ENCODE measurements at regions not wholly inside any gene's neighbourhood (a gene's known extent, or its start where the extent isn't known, plus 50 kb on each side); places are given as distances from the start of the nearest gene placed in this dataset.

DNA sequence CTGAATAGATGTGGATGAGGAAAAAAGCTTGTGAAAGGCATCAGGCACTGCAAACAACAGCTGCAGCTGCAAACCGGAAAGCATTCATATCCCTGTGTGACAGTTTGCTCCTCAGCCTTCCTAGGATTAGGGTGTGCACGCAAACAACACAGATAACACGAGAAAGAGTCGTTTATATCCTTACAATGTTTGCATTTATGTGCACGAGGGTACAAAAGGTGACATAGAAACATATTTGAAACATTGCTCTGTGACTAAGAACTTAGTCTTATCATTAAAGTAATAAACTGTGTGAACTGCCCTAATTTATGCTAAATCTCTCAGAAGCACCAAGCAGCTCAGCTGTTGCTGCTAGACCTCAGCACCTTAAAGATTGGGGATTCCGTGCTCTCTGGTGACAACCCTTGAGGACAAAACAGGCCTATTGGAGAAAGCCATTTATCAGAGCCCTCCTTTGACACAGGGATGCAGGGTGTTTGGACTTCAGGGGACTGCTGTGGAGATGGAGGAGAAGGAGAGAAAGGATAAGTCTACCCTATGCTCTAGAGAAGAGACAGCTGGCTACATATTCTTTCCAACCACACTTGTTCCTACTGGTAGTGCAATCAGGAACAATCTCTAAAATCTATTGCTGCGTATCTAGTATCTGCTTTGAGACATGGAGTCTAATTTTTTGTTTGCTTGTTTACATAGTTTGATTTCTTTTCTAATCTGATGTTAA is 176.2 kb downstream of the GNAT3 start:
- POLR2A ChIA-PET = interaction anchor here (0.6 kb wide), 2 partner anchors 112 to 437 kb away, joined by 3 to 4 read pairs; no protein-coding TSS in a partner anchor
- H3K79me2 ChIP-seq (ENCODE audit: insufficient read depth, low read depth, low read length) = no peaks in the 10 kb centered on the region
- H2AFZ ChIP-seq (ENCODE audit: low read length) = no peak overlapping the region
- H3K9me2 ChIP-seq (ENCODE audit: insufficient read depth, low read length) = no peaks in the 10 kb centered on the region
- no peak for DNase-seq (ENCODE audit: low spot score)
- no peaks in the 10 kb centered on the region for H3K36me3 ChIP-seq (ENCODE audit: insufficient read depth, low read length)
- no peak overlapping the region for H3K4me3 ChIP-seq (ENCODE audit: low read depth, low read length, poor library complexity, severe bottlenecking)
- CTCF ChIA-PET (ENCODE audit: unreplicated experiment) = no interaction called here
- H3K9me3 ChIP-seq (ENCODE audit: low read length) = no peaks in the 10 kb centered on the region
- BruUV-seq (replicated peaks) = no TSS peak
- H3K27ac ChIP-seq (ENCODE audit: low read depth, low read length, poor library complexity, severe bottlenecking) = no peak overlapping the region
- H4K20me1 ChIP-seq (ENCODE audit: insufficient read depth, low read length) = no peaks in the 10 kb centered on the region
- no peak overlapping the region for H3K4me2 ChIP-seq (ENCODE audit: low read length)
- TF ChIP-seq EZH2phosphoT487 (IDR thresholded peaks at IDR 0.05; ENCODE audit: borderline replicate concordance, low read depth, low read length) = no peak
- TF ChIP-seq, protein P1, sequence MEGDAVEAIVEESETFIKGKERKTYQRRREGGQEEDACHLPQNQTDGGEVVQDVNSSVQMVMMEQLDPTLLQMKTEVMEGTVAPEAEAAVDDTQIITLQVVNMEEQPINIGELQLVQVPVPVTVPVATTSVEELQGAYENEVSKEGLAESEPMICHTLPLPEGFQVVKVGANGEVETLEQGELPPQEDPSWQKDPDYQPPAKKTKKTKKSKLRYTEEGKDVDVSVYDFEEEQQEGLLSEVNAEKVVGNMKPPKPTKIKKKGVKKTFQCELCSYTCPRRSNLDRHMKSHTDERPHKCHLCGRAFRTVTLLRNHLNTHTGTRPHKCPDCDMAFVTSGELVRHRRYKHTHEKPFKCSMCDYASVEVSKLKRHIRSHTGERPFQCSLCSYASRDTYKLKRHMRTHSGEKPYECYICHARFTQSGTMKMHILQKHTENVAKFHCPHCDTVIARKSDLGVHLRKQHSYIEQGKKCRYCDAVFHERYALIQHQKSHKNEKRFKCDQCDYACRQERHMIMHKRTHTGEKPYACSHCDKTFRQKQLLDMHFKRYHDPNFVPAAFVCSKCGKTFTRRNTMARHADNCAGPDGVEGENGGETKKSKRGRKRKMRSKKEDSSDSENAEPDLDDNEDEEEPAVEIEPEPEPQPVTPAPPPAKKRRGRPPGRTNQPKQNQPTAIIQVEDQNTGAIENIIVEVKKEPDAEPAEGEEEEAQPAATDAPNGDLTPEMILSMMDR (conservative IDR thresholded peaks at IDR 0.05; ENCODE audit: low read length) = no peak
- H3K4me1 ChIP-seq (ENCODE audit: insufficient read depth, low read length, poor library complexity, severe bottlenecking) = no peaks in the 10 kb centered on the region
- intact Hi-C loops (cut with micrococcal nuclease; ENCODE audit: unreplicated experiment) = no loop called here

DNA sequence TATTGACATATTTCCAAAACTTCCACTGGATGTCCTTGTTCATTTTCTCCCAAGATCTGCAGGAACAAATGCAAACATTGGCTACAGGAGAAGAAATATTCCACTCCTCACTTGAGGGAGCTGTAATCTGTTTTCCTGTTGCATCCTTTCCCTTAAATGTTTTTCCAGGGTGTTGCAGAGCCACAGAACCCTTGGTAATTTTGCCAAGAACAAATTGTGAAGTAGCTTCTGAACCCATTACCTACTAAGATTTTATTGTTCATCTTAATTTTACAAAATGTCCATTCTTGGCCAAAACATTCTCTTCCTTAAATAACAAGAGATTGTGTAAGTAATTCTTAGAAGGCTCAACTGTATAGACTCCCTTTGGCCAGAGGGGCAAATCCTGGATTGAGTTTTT is 177.0 kb downstream of the GNAT3 start:
- no peaks in the 10 kb centered on the region for H3K79me2 ChIP-seq (ENCODE audit: insufficient read depth, low read depth, low read length)
- no peak for DNase-seq (ENCODE audit: low spot score)
- no peak overlapping the region for H3K4me3 ChIP-seq (ENCODE audit: low read depth, low read length, poor library complexity, severe bottlenecking)
- no peak overlapping the region for H2AFZ ChIP-seq (ENCODE audit: low read length)
- no peak overlapping the region for H3K27ac ChIP-seq (ENCODE audit: low read depth, low read length, poor library complexity, severe bottlenecking)
- no peaks in the 10 kb centered on the region for H3K4me1 ChIP-seq (ENCODE audit: insufficient read depth, low read length, poor library complexity, severe bottlenecking)
- no peaks in the 10 kb centered on the region for H3K9me3 ChIP-seq (ENCODE audit: low read length)
- no peaks in the 10 kb centered on the region for H4K20me1 ChIP-seq (ENCODE audit: insufficient read depth, low read length)
- no peak overlapping the region for H3K4me2 ChIP-seq (ENCODE audit: low read length)
- H3K9me2 ChIP-seq (ENCODE audit: insufficient read depth, low read length) = no peaks in the 10 kb centered on the region
- intact Hi-C loops (cut with micrococcal nuclease; ENCODE audit: unreplicated experiment) = no loop called here
- BruUV-seq (replicated peaks) = no TSS peak
- no peaks in the 10 kb centered on the region for H3K36me3 ChIP-seq (ENCODE audit: insufficient read depth, low read length)
- CTCF ChIA-PET (ENCODE audit: unreplicated experiment) = no interaction called here
- POLR2A ChIA-PET = interaction anchor here (0.6 kb wide), 2 partner anchors 113 to 438 kb away, joined by 3 to 4 read pairs; no protein-coding TSS in a partner anchor
- TF ChIP-seq EZH2phosphoT487 (IDR thresholded peaks at IDR 0.05; ENCODE audit: borderline replicate concordance, low read depth, low read length) = no peak
- TF ChIP-seq, protein P1 (conservative IDR thresholded peaks at IDR 0.05; ENCODE audit: low read length) = no peak

DNA sequence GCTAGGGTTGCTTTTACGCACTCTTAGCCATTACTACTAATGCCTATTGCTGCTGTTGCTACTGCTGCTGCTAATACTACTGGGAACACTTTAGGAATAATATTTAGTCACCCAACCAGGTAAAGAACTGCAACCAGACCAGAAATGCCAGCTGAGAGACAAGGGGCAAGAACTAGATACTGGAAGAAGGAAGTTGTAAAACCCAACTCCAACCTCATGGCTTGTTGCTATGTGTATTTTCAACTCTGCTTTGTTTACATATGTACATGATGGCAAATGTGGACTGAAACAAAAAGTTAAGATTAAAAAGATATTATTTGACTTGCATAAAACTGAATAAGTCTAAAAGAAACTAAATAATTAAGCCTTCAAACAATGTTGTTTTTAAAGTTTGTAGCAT is 177.7 kb downstream of the GNAT3 start:
- no peaks in the 10 kb centered on the region for H3K9me2 ChIP-seq (ENCODE audit: insufficient read depth, low read length)
- no peak for DNase-seq (ENCODE audit: low spot score)
- BruUV-seq (replicated peaks) = no TSS peak
- H2AFZ ChIP-seq (ENCODE audit: low read length) = no peak overlapping the region
- no peaks in the 10 kb centered on the region for H3K36me3 ChIP-seq (ENCODE audit: insufficient read depth, low read length)
- no peaks in the 10 kb centered on the region for H3K79me2 ChIP-seq (ENCODE audit: insufficient read depth, low read depth, low read length)
- no peak overlapping the region for H3K4me2 ChIP-seq (ENCODE audit: low read length)
- H3K4me1 ChIP-seq (ENCODE audit: insufficient read depth, low read length, poor library complexity, severe bottlenecking) = no peaks in the 10 kb centered on the region
- H4K20me1 ChIP-seq (ENCODE audit: insufficient read depth, low read length) = no peaks in the 10 kb centered on the region
- H3K9me3 ChIP-seq (ENCODE audit: low read length) = no peaks in the 10 kb centered on the region
- no peak for TF ChIP-seq EZH2phosphoT487 (IDR thresholded peaks at IDR 0.05; ENCODE audit: borderline replicate concordance, low read depth, low read length)
- TF ChIP-seq, protein P1 (conservative IDR thresholded peaks at IDR 0.05; ENCODE audit: low read length) = no peak
- intact Hi-C loops (cut with micrococcal nuclease; ENCODE audit: unreplicated experiment) = no loop called here
- no peak overlapping the region for H3K27ac ChIP-seq (ENCODE audit: low read depth, low read length, poor library complexity, severe bottlenecking)
- POLR2A ChIA-PET = no interaction called here
- CTCF ChIA-PET (ENCODE audit: unreplicated experiment) = no interaction called here
- H3K4me3 ChIP-seq (ENCODE audit: low read depth, low read length, poor library complexity, severe bottlenecking) = no peak overlapping the region

All from OCI-LY7 (cell line).